ENCODE measurements at regions not wholly inside any gene's neighbourhood (a gene's known extent, or its start where the extent isn't known, plus 50 kb on each side); places are given as distances from the start of the nearest gene placed in this dataset.
"Not testable (repeated sequence)": the region's sequence is repeated elsewhere in the genome, so short reads cannot be mapped to it uniquely, and the experiment has no call there.

- H2AFZ ChIP-seq (ENCODE audit: low read length); H4K20me1 ChIP-seq (ENCODE audit: insufficient read depth, low read depth, low read length); H3K27me3 ChIP-seq (ENCODE audit: low read length); H3K79me2 ChIP-seq (ENCODE audit: low read length); H3K4me3 ChIP-seq (ENCODE audit: low read length); H3K27ac ChIP-seq (ENCODE audit: low read length); H3K36me3 ChIP-seq (ENCODE audit: insufficient read depth, low read length); H3K9me2 ChIP-seq (replicated peaks; ENCODE audit: insufficient read depth, low read length); H3K4me2 ChIP-seq (ENCODE audit: low read depth, low read length, poor library complexity, severe bottlenecking); DNase-seq; H3K4me1 ChIP-seq (ENCODE audit: low read length); H3K9ac ChIP-seq (ENCODE audit: low read length): not testable (repeated sequence)
- H3K9me3 ChIP-seq (ENCODE audit: low read length), result peaks cover 29% of the 10 kb centered on the region
Observed at GRCh38 chr9:102712910-102713309, 282.2 kb upstream of the CYLC2 start.

- Histone ChIP-seq H3K9me3 (ENCODE audit: low read length) (peaks cover 13% of the 10 kb centered on the region), H3K36me3 (ENCODE audit: insufficient read depth, low read length) (no peaks in the 10 kb centered on the region), H3K27me3 (ENCODE audit: low read length) (no peaks in the 10 kb centered on the region), H3K79me2 (ENCODE audit: low read length) (no peaks in the 10 kb centered on the region), H3K9ac (ENCODE audit: low read length) (no peak overlapping the region), H3K4me2 (ENCODE audit: low read depth, low read length, poor library complexity, severe bottlenecking) (no peak overlapping the region), H4K20me1 (ENCODE audit: insufficient read depth, low read depth, low read length) (no peaks in the 10 kb centered on the region), H3K4me3 (ENCODE audit: low read length) (no peak overlapping the region), H2AFZ (ENCODE audit: low read length) (no peak overlapping the region), H3K9me2 (replicated peaks; ENCODE audit: insufficient read depth, low read length) (no peaks in the 10 kb centered on the region), H3K27ac (ENCODE audit: low read length) (no peak overlapping the region), H3K4me1 (ENCODE audit: low read length) (no peaks in the 10 kb centered on the region)
- no peak for DNase-seq
Observed at GRCh38 chr9:102700936-102701335, 294.2 kb upstream of the CYLC2 start.

- no peaks in the 10 kb centered on the region for H3K27me3 ChIP-seq (ENCODE audit: low read length)
- peaks cover 15% of the 10 kb centered on the region for H3K9me3 ChIP-seq (ENCODE audit: low read length)
- DNase-seq, result no peak
- no peaks in the 10 kb centered on the region for H3K9me2 ChIP-seq (replicated peaks; ENCODE audit: insufficient read depth, low read length)
- no peak overlapping the region for H2AFZ ChIP-seq (ENCODE audit: low read length)
- no peaks in the 10 kb centered on the region for H3K4me1 ChIP-seq (ENCODE audit: low read length)
- H3K9ac ChIP-seq (ENCODE audit: low read length), result no peak overlapping the region
- H3K36me3 ChIP-seq (ENCODE audit: insufficient read depth, low read length), result no peaks in the 10 kb centered on the region
- H4K20me1 ChIP-seq (ENCODE audit: insufficient read depth, low read depth, low read length), result no peaks in the 10 kb centered on the region
- no peak overlapping the region for H3K27ac ChIP-seq (ENCODE audit: low read length)
- H3K4me2 ChIP-seq (ENCODE audit: low read depth, low read length, poor library complexity, severe bottlenecking), result no peak overlapping the region
- H3K4me3 ChIP-seq (ENCODE audit: low read length), result no peak overlapping the region
- no peaks in the 10 kb centered on the region for H3K79me2 ChIP-seq (ENCODE audit: low read length)
Observed at GRCh38 chr9:102669220-102669619, 325.9 kb upstream of the CYLC2 start.

GRCh38 chr9:102652471-102652870 lies 342.7 kb upstream of the CYLC2 start:
- Histone ChIP-seq H3K36me3 (ENCODE audit: insufficient read depth, low read length) (no peaks in the 10 kb centered on the region), H3K4me3 (ENCODE audit: low read length) (no peak overlapping the region), H3K4me1 (ENCODE audit: low read length) (no peaks in the 10 kb centered on the region), H2AFZ (ENCODE audit: low read length) (no peak overlapping the region), H3K9me2 (replicated peaks; ENCODE audit: insufficient read depth, low read length) (no peaks in the 10 kb centered on the region), H3K27me3 (ENCODE audit: low read length) (no peaks in the 10 kb centered on the region), H4K20me1 (ENCODE audit: insufficient read depth, low read depth, low read length) (no peaks in the 10 kb centered on the region), H3K9me3 (ENCODE audit: low read length) (peaks cover 3% of the 10 kb centered on the region; the same call in 1 of the 2 replicates), H3K4me2 (ENCODE audit: low read depth, low read length, poor library complexity, severe bottlenecking) (no peak overlapping the region), H3K27ac (ENCODE audit: low read length) (no peak overlapping the region), H3K79me2 (ENCODE audit: low read length) (no peaks in the 10 kb centered on the region), H3K9ac (ENCODE audit: low read length) (no peak overlapping the region)
- DNase-seq, result no peak

- no peaks in the 10 kb centered on the region for H3K36me3 ChIP-seq (ENCODE audit: insufficient read depth, low read length)
- no peak overlapping the region for H3K4me2 ChIP-seq (ENCODE audit: low read depth, low read length, poor library complexity, severe bottlenecking)
- H3K27me3 ChIP-seq (ENCODE audit: low read length), result no peaks in the 10 kb centered on the region
- no peaks in the 10 kb centered on the region for H3K4me1 ChIP-seq (ENCODE audit: low read length)
- H2AFZ ChIP-seq (ENCODE audit: low read length), result no peak overlapping the region
- DNase-seq, result no peak
- peaks cover 3% of the 10 kb centered on the region; the same call in 1 of the 2 replicates for H3K9me3 ChIP-seq (ENCODE audit: low read length)
- H3K27ac ChIP-seq (ENCODE audit: low read length), result no peak overlapping the region
- no peaks in the 10 kb centered on the region for H3K79me2 ChIP-seq (ENCODE audit: low read length)
- no peak overlapping the region for H3K4me3 ChIP-seq (ENCODE audit: low read length)
- H3K9me2 ChIP-seq (replicated peaks; ENCODE audit: insufficient read depth, low read length), result no peaks in the 10 kb centered on the region
- no peak overlapping the region for H3K9ac ChIP-seq (ENCODE audit: low read length)
- no peaks in the 10 kb centered on the region for H4K20me1 ChIP-seq (ENCODE audit: insufficient read depth, low read depth, low read length)
Observed at GRCh38 chr9:102650896-102651295, 344.2 kb upstream of the CYLC2 start.

GRCh38 chr9:102642651-102643050 lies 352.5 kb upstream of the CYLC2 start:
- Histone ChIP-seq H3K4me2 (ENCODE audit: low read depth, low read length, poor library complexity, severe bottlenecking) (no peak overlapping the region), H3K4me1 (ENCODE audit: low read length) (no peaks in the 10 kb centered on the region), H3K9ac (ENCODE audit: low read length) (no peak overlapping the region)

GRCh38 chr9:102631559-102631958 lies 363.6 kb upstream of the CYLC2 start:
- Histone ChIP-seq H3K4me3 (ENCODE audit: low read length) (no peak overlapping the region), H3K9ac (ENCODE audit: low read length) (no peak overlapping the region), H3K27me3 (ENCODE audit: low read length) (no peaks in the 10 kb centered on the region), H3K27ac (ENCODE audit: low read length) (no peak overlapping the region), H3K9me2 (replicated peaks; ENCODE audit: insufficient read depth, low read length) (no peaks in the 10 kb centered on the region), H2AFZ (ENCODE audit: low read length) (no peak overlapping the region), H3K4me2 (ENCODE audit: low read depth, low read length, poor library complexity, severe bottlenecking) (no peak overlapping the region), H3K9me3 (ENCODE audit: low read length) (peaks cover 3% of the 10 kb centered on the region; the same call in 1 of the 2 replicates), H3K4me1 (ENCODE audit: low read length) (no peaks in the 10 kb centered on the region), H3K79me2 (ENCODE audit: low read length) (no peaks in the 10 kb centered on the region), H4K20me1 (ENCODE audit: insufficient read depth, low read depth, low read length) (no peaks in the 10 kb centered on the region), H3K36me3 (ENCODE audit: insufficient read depth, low read length) (no peaks in the 10 kb centered on the region)
- peak; percentile 72 for DNase-seq

More at GRCh38 chr9:102642651-102643050, 352.5 kb upstream of the CYLC2 start:
- no peaks in the 10 kb centered on the region for H3K36me3 ChIP-seq (ENCODE audit: insufficient read depth, low read length)
- H3K27me3 ChIP-seq (ENCODE audit: low read length), result no peaks in the 10 kb centered on the region
- H2AFZ ChIP-seq (ENCODE audit: low read length), result no peak overlapping the region
- no peak overlapping the region for H3K4me3 ChIP-seq (ENCODE audit: low read length)
- no peak for DNase-seq
- no peaks in the 10 kb centered on the region for H3K9me2 ChIP-seq (replicated peaks; ENCODE audit: insufficient read depth, low read length)
- H3K79me2 ChIP-seq (ENCODE audit: low read length), result no peaks in the 10 kb centered on the region
- H4K20me1 ChIP-seq (ENCODE audit: insufficient read depth, low read depth, low read length), result no peaks in the 10 kb centered on the region
- H3K9me3 ChIP-seq (ENCODE audit: low read length), result peaks cover 20% of the 10 kb centered on the region; the same call in 1 of the 2 replicates
- H3K27ac ChIP-seq (ENCODE audit: low read length), result no peak overlapping the region

GRCh38 chr9:102609461-102609860 lies 385.7 kb upstream of the CYLC2 start:
- Histone ChIP-seq H3K4me3 (ENCODE audit: low read length) (no peak overlapping the region), H3K36me3 (ENCODE audit: insufficient read depth, low read length) (no peaks in the 10 kb centered on the region), H3K27me3 (ENCODE audit: low read length) (no peaks in the 10 kb centered on the region), H3K9me3 (ENCODE audit: low read length) (peaks cover 15% of the 10 kb centered on the region), H2AFZ (ENCODE audit: low read length) (no peak overlapping the region), H3K9ac (ENCODE audit: low read length) (no peak overlapping the region), H4K20me1 (ENCODE audit: insufficient read depth, low read depth, low read length) (no peaks in the 10 kb centered on the region), H3K79me2 (ENCODE audit: low read length) (no peaks in the 10 kb centered on the region), H3K27ac (ENCODE audit: low read length) (no peak overlapping the region), H3K4me2 (ENCODE audit: low read depth, low read length, poor library complexity, severe bottlenecking) (no peak overlapping the region), H3K4me1 (ENCODE audit: low read length) (no peaks in the 10 kb centered on the region), H3K9me2 (replicated peaks; ENCODE audit: insufficient read depth, low read length) (no peaks in the 10 kb centered on the region)
- no peak for DNase-seq
